GM21717 (cell line): ENCODE measurements at regions not wholly inside any gene's neighbourhood (a gene's known extent, or its start where the extent isn't known, plus 50 kb on each side); places are given as distances from the start of the nearest gene placed in this dataset.
"Not testable (repeated sequence)": the region's sequence is repeated elsewhere in the genome, so short reads cannot be mapped to it uniquely, and the experiment has no call there.

Source experiments
- ATAC-seq: cut with Tn5 transposase; IDR thresholded peaks from one replicate; pipeline ENCODE4 v1.9.1; 2021; ENCODE audit warnings: mild to moderate bottlenecking, moderate library complexity; ENCODE audit not compliant: unreplicated experiment

DNA sequence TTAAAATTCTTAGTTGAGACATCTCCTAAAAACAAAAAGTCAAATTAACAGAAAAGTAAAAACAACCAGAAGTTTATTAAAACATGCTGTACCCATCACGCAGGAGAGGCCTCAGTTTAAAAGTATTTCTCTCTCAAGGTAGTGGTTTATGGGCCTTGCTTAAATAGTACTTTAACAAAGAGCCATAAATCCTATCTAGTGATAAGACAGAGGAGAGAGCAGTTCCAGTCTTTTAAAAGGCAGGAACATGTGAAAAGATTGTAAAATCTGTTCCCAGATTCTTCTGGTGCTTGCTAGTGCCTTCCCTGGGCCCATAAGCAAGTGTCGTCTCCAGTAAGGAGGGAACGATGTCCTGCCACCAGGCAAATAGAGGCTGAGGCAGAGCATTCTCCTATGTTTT is 476.3 kb upstream of the ADGRL3 start:
- ATAC-seq: no peak

DNA sequence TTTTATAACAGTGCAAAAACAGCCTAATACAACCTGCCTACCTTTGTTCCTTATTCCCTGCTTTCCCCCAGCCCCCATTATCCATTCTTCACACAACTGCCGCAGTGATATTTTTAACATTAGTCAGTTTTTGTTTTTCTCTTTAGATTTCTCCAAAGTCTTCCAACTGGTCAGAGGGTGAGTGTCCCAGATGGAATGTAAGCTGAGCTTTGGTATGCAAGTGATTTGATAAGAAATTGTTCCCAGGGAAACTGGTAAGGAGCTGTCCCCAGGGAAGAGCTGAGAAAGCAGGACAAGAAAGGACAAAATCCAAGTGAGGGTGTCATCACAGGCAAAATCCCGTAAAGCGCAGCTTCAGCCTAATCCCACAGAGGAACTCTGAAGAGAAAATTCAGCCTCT is 475.5 kb upstream of the ADGRL3 start:
- no peak for ATAC-seq

GRCh38 chr4:60726779-60727178 is 473.3 kb upstream of the ADGRL3 start:
- ATAC-seq: no peak

- ATAC-seq: no peak
Measured at GRCh38 chr4:60729194-60729593, 470.9 kb upstream of the ADGRL3 start.

DNA sequence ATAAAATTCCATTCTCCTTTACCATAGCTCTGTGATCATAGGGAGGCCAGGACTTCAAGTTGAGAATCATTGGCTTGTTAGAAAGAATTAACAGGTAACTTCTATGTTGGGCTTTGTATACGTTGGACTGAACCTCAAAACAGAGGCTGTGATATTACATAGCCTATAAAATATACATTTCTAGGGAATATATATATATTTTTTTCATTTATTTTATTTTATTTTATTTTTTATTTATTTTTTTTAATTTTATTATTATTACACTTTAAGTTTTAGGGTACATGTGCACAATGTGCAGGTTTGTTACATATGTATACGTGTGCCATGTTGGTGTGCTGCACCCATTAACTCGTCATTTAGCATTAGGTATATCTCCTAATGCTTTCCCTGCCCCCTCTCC is 470.4 kb upstream of the ADGRL3 start:
- ATAC-seq: not testable (repeated sequence)

DNA sequence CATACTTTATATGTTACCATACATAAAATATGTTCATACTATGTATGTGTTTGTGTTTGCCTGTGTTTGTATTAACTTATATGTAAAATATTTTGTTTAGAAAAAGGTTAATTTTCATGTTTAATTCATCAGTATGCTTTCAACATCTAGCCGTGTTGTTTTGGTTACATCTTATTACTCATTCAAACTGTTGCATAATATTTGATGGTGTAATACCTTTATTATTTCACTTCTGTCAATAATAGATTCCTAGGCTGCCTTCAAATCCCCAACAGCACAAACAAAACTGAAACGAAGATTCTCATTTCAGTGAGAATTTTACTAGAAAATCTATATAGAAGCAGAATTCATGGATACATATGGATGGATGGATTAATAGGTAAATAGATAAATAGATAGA is 462.3 kb upstream of the ADGRL3 start:
- no peak for ATAC-seq

GRCh38 chr4:60743654-60744053 is 456.5 kb upstream of the ADGRL3 start:
- no peak for ATAC-seq

- no peak for ATAC-seq
Measured at GRCh38 chr4:60744767-60745166, 455.4 kb upstream of the ADGRL3 start.

DNA sequence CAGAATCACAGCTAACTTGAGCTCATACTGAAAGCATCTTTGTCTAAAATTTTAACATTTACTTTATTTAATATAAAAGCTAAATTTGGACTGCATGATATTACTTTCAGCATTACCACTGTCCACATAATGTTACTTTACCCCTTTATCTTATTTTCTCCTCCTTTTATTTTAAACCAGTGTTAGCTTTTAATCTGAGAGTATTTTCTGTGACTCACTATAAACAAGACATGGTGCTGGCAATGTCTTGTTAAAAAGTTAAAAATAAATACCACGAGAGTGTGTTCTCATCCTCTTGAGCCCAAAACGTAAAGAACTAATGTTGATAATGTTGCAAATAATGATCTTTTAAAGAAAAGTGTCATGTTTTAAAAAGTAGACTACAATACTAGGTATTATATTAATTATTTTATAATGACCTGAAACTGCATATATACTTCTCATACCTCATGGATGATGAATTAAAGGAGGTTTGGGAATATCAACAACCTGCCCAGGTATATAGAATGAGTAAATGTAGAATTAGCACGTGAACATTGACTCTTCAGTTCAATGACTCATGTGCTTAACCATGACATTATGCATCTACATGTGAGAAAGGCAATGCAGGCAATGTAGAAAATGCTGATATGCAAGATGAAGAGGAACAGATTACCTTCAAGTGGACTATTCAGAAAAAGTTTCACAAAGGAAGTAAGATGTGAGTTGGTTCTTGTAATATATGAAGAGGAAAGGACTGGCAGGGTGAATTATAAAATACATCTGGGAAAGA is 454.1 kb upstream of the ADGRL3 start:
- ATAC-seq: no peak

DNA sequence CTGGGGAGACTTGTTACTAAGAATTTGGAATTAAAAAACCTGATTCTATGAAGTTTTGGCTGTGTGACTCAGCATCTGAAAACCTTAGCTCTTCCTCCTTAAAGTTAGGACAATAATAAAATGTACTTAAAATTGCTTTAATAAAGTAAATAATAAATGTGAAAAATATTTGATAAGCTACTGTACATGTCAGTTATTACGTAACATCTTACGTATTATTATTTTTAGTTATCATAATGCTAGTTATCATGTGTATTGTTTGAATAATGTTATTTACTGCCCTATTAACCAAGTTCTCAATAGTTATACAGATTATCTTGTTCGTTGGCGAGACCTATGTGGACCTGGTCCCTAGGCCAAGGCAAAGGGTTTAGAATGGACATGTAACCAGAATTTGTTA is 449.2 kb upstream of the ADGRL3 start:
- no peak for ATAC-seq

DNA sequence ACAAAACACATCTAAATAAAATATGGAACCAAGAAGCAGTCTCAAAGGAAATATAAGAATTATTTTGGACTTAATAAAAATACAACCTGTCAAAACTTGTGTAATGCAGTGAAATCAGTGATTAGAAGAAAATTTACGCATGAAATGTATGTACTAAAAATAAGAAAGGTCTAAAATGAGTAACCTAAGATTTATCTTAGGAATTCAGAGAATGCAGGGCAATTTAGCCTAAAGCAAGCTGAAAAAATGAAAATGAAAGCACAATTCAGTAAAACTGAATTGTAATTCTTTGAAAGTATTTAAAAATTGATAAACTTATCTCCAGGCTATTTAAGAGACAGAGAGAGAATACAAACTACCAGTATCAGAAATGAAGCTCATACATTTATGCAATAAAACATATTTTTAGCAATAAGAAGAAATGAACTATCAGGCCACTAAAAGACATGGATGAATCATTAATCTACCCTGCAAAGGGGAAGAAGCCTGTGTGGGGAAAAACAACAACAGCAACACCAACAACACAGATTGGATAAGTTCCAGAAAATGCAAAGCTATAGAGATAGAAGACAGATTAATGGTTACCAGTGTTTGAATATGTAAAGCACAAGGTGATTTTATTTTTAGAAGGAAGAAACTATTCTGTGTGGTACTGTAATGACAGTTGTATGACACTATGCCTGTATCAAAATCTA is 442.0 kb upstream of the ADGRL3 start:
- no peak for ATAC-seq

DNA sequence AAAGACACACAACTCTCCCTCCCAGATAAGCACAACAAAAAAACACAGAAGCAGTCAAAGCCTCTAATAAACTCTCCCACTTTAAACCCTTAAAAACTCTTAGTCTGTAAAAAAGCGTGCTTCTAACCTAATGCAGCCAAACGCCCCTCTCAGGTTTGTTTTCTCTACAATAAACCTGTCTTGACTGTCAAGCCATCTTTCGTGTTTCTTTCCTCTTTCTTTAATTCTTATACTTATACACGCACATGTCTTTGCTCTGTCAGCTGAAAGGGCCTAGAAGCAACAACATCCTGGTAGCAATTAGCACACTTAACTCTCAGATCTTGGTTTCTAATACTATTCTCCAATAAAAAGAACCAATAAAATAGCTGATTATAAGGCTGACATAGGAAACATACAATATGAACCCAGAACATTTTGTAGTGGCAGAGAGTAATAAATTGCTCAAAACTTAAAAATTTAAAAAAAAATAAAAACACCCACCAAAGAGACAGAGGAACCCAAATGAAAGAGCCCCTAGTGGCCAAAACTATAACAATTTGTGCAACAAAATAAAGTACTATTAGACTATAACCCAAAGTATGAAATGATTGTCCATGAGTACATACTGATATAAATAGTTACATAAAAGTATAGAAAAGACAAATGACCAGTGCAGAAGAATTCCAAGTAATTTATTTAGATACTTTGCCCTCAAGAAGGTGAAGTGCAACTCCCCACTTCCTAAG is 440.4 kb upstream of the ADGRL3 start:
- ATAC-seq: no peak

GRCh38 chr4:60780874-60781273 is 419.3 kb upstream of the ADGRL3 start:
- no peak for ATAC-seq

DNA sequence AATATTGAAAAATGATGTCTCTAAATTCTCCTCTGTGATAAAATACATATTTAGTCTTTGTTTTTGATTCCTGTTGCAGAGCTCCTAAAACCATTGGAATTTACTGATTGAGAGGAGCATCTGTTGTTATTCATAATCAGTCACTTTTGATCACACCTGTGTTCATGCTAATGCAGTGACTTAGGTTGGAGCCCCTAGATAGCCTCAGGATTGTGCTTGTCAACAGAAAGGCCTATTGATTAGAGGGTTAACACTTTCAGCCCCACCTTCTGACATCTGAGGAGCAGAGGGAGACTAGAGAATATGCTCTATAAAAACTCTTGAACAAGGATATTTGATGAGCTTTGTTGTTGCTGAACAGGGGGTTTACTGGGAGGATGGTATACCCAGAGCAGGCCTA is 409.5 kb upstream of the ADGRL3 start:
- ATAC-seq: no peak

- no peak for ATAC-seq
Measured at GRCh38 chr4:60794372-60794771, 405.8 kb upstream of the ADGRL3 start.

DNA sequence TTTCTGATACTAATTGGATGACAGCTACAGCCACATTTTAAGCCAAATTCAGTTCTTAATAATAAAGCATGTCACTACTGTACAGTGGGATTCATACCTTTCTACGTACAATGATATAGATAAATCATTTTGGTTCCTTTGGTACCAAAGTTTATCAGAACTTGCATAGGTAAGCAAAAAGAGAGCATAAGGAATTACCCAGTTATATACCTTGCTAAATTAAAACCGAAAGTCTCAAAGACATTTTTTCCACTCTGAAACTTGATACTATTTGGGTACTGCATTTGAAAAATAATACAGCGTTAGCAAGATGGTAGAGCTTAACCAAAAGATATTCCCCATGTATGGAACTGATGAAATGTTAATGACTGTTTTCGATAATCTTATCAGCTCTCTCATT is 400.9 kb upstream of the ADGRL3 start:
- no peak for ATAC-seq

GRCh38 chr4:60800701-60801100 is 399.4 kb upstream of the ADGRL3 start:
- ATAC-seq: no peak

- ATAC-seq: peak; percentile 67
Measured at GRCh38 chr4:60805500-60806313, 394.4 kb upstream of the ADGRL3 start.

DNA sequence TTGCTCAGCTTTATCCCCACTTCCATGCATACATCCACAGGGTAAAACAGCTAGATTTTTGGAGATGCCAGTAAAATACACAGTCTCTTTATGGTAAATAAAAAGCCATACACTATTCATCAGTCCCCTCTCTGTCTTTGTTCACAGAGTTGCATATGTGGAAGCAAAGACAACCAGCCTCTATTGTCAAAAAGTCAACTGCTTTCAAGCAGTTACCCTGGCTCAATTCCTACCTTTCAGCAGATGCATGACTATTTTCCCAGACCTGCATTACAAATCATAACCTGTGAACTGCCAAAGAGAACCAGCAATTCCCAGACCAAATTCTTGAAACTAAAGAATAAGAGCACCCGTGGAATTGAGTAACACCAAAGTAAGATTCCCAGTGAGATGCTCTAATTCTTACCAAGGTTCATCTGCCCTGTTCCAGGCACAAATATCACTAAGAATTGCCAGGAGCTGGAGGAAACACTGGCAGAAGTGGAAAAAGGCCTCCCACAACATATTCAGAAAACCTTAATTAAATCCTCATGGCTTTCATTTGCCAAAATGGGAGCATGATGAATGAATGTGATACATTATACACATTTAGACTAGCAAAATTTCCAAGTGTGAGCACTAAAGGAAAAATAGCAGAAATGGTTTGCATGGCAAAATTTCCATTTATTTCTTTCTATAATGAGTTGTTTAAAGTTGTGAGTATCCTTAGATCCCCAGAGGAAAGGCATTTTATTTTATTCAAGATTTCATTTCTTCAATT is 391.2 kb upstream of the ADGRL3 start:
- ATAC-seq: no peak

DNA sequence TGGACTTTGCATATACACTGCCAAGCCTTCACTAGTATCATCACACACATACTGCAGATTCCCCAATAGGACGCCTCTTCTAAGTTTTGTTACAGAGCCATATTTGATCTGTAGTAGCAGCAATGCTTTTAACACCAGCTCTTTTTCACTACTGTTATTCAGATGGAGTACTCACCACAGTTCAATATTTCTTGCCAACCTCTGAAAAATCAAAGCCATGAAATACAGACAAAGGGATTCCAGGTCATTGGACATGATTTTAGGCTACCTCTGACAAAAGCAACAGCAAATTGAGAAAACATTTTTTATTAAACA is 390.7 kb upstream of the ADGRL3 start:
- ATAC-seq: no peak

GRCh38 chr4:60812811-60813210 is 387.3 kb upstream of the ADGRL3 start:
- no peak for ATAC-seq
